K562 (cell line): ENCODE measurements at regions not wholly inside any gene's neighbourhood (a gene's known extent, or its start where the extent isn't known, plus 50 kb on each side); places are given as distances from the start of the nearest gene placed in this dataset.

Experiments
- CREB5 ChIP-seq: fragments of 250-450 bp; sonication (Bioruptor Pico); IDR thresholded peaks from 2 replicates; pipeline ENCODE4 v1.5.0; 2020; ENCODE audit warnings: mild to moderate bottlenecking
- FOXK2 ChIP-seq, 2 experiments: fragments of 450-650 bp; IDR thresholded peaks in 1 of 2; conservative IDR thresholded peaks in 1 of 2; 2 replicates each; pipeline ENCODE4 v1.6.1; 2016; ENCODE audit warnings: low read depth in 2 of 2, mild to moderate bottlenecking in 1 of 2
- HCFC1 ChIP-seq: IDR thresholded peaks from 2 replicates; pipeline ENCODE4 v1.6.1; 2012; ENCODE audit warnings: low read depth, low read length, improper control_type of control experiment
- MTA3 ChIP-seq: fragments of 450-650 bp; formaldehyde crosslinking; IDR thresholded peaks from 2 replicates; pipeline ENCODE4 v1.6.1; 2017; ENCODE audit warnings: mild to moderate bottlenecking, borderline replicate concordance

GRCh38 chr5:167608390-167609272, 682.8 kb upstream of the WWC1 start:
- TF ChIP-seq FOXK2 (conservative IDR thresholded peaks at IDR 0.05 in 1 of 2, IDR thresholded peaks at IDR 0.05 in 1 of 2; ENCODE audit: low read depth in 2 of 2) (no peak), MTA3 (no peak), HCFC1 (no peak), CREB5 (CRISPR knock-in tag) (no peak)
